IMR-90 (cell line): ENCODE measurements at regions not wholly inside any gene's neighbourhood (a gene's known extent, or its start where the extent isn't known, plus 50 kb on each side); places are given as distances from the start of the nearest gene placed in this dataset.

Experiments
- CHD1 ChIP-seq: IDR thresholded peaks from 2 replicates; pipeline ENCODE4 v1.6.1; 2012; ENCODE audit warnings: low read depth, low read length, improper control_type of control experiment
- CTCF ChIP-seq: conservative IDR thresholded peaks from 2 replicates; pipeline ENCODE4 v1.5.1; 2012; ENCODE audit warnings: mild to moderate bottlenecking, low read depth, low read length, improper control_type of control experiment
- ELK1 ChIP-seq: fragments of 150-350 bp; IDR thresholded peaks from 2 replicates; pipeline ENCODE4 v1.6.1; 2016; ENCODE audit warnings: low read depth, mild to moderate bottlenecking, low read length, moderate library complexity, borderline replicate concordance
- FOS ChIP-seq: fragments of 150-350 bp; IDR thresholded peaks from 2 replicates; pipeline ENCODE4 v1.6.1; 2016; ENCODE audit warnings: low read depth, low read length
- MAFK ChIP-seq: IDR thresholded peaks from 2 replicates; pipeline ENCODE4 v1.6.1; 2012; ENCODE audit warnings: low read depth, low read length, improper control_type of control experiment
- MXI1 ChIP-seq: IDR thresholded peaks from 2 replicates; pipeline ENCODE4 v1.6.1; 2012; ENCODE audit warnings: low read depth, mild to moderate bottlenecking, low read length, moderate library complexity, borderline replicate concordance
- NFE2L2 ChIP-seq: fragments of 150-350 bp; IDR thresholded peaks from 2 replicates; pipeline ENCODE4 v1.6.1; 2016; ENCODE audit warnings: low read depth, mild to moderate bottlenecking, low read length
- POLR2A ChIP-seq: IDR thresholded peaks from 2 replicates; pipeline ENCODE4 v1.6.1; 2012; ENCODE audit warnings: mild to moderate bottlenecking, low read depth, low read length
- RAD21 ChIP-seq: IDR thresholded peaks from 2 replicates; pipeline ENCODE4 v1.6.1; 2012; ENCODE audit warnings: low read length, improper control_type of control experiment
- RFX5 ChIP-seq: IDR thresholded peaks from 2 replicates; pipeline ENCODE4 v1.8.0; 2012; ENCODE audit warnings: low read depth, mild to moderate bottlenecking, low read length, moderate library complexity
- SMC3 ChIP-seq: fragments of 150-350 bp; IDR thresholded peaks from 2 replicates; pipeline ENCODE4 v1.6.1; 2016; ENCODE audit warnings: low read depth, mild to moderate bottlenecking, antibody characterized with exemption, low read length, moderate library complexity
- USF2 ChIP-seq: fragments of 150-350 bp; IDR thresholded peaks from 2 replicates; pipeline ENCODE4 v1.6.1; 2017; ENCODE audit warnings: mild to moderate bottlenecking, antibody characterized with exemption, low read length, low read depth

GRCh38 chr6:28711788-28712341 is 186.2 kb downstream of the GPX5 start:
- TF ChIP-seq CTCF, result no peak
- no peak for TF ChIP-seq POLR2A
- no peak for TF ChIP-seq RAD21
- TF ChIP-seq SMC3, result no peak
- no peak for TF ChIP-seq RFX5
- no peak for TF ChIP-seq MXI1
- TF ChIP-seq NFE2L2, result no peak
- TF ChIP-seq USF2, result no peak
- TF ChIP-seq MAFK, result no peak
- no peak for TF ChIP-seq ELK1
- TF ChIP-seq CHD1, result no peak
- no peak for TF ChIP-seq FOS
